Activated CD4-positive, alpha-beta T cell treated with anti-CD3 and anti-CD28 coated beads for 36 hours (primary cell): ENCODE measurements at regions not wholly inside any gene's neighbourhood (a gene's known extent, or its start where the extent isn't known, plus 50 kb on each side); places are given as distances from the start of the nearest gene placed in this dataset.

Source experiments
- ATAC-seq: fragments of 200-7000 bp; cut with Tn5 transposase; one replicate; pipeline ENCODE4 v1.10.0; 2021; ENCODE audit warnings: mild to moderate bottlenecking, moderate library complexity
- CTCF ChIA-PET: fragments of 350-600 bp; sonication (Branson Sonifier 250); formaldehyde crosslinking; loops from one replicate; lab custom pipeline; 2021; ENCODE audit warnings: antibody characterized with exemption; lab: Charles Lee
- POLR2A ChIA-PET: fragments of 350-600 bp; sonication (Branson Sonifier 250); formaldehyde crosslinking; loops from one replicate; lab custom pipeline; 2021; ENCODE audit warnings: antibody characterized with exemption, inconsistent platforms; lab: Charles Lee
- DNase-seq: peaks from one replicate; pipeline ENCODE4 v3.0.0-alpha.2; 2020
- H3K27ac Mint-ChIP-seq: one replicate; pipeline ENCODE4 v1.8.0; 2021; ENCODE audit warnings: mixed read lengths
- H3K27me3 Mint-ChIP-seq: one replicate; pipeline ENCODE4 v1.8.0; 2021; ENCODE audit warnings: mixed read lengths
- H3K36me3 Mint-ChIP-seq: one replicate; pipeline ENCODE4 v1.8.0; 2021; ENCODE audit warnings: low read depth, mixed read lengths
- H3K4me1 Mint-ChIP-seq: one replicate; pipeline ENCODE4 v1.8.0; 2021; ENCODE audit warnings: mixed read lengths
- H3K4me3 Mint-ChIP-seq: one replicate; pipeline ENCODE4 v1.8.0; 2021; ENCODE audit warnings: mild to moderate bottlenecking, moderate library complexity, mixed read lengths
- H3K9me3 Mint-ChIP-seq: one replicate; pipeline ENCODE4 v1.8.0; 2021; ENCODE audit warnings: low read depth, mixed read lengths
- intact Hi-C, 2 experiments: fragments of 100-400 bp; cut with DNase I in 1 of 2; cut with micrococcal nuclease in 1 of 2; formaldehyde crosslinking; loops; one replicate each; pipeline versions ENCODE4 v1.14.2 to v1.15.1; 2022 to 2024; cut with DNase I, micrococcal nuclease

- CTCF ChIA-PET, result no interaction called here
- no peak overlapping the region for H3K27ac Mint-ChIP-seq
- DNase-seq (no peak), ATAC-seq (no peak)
- intact Hi-C loops, result no loop called here
- H3K36me3 Mint-ChIP-seq, result no peaks in the 10 kb centered on the region
- H3K27me3 Mint-ChIP-seq, result no peaks in the 10 kb centered on the region
- POLR2A ChIA-PET, result no interaction called here
- H3K9me3 Mint-ChIP-seq, result peaks cover 2% of the 10 kb centered on the region
- H3K4me3 Mint-ChIP-seq, result no peak overlapping the region
- H3K4me1 Mint-ChIP-seq, result no peaks in the 10 kb centered on the region
Observed at GRCh38 chr5:118723021-118723338, 265.4 kb downstream of the DTWD2 start.

GRCh38 chr5:118722122-118723020, 266.0 kb downstream of the DTWD2 start:
- intact Hi-C loops, result no loop called here
- POLR2A ChIA-PET, result no interaction called here
- Mint-ChIP-seq H3K36me3 (no peaks in the 10 kb centered on the region), H3K9me3 (peaks cover 2% of the 10 kb centered on the region), H3K4me3 (no peak overlapping the region), H3K4me1 (no peaks in the 10 kb centered on the region), H3K27me3 (no peaks in the 10 kb centered on the region), H3K27ac (no peak overlapping the region)
- CTCF ChIA-PET, result interaction anchor here (0.6 kb wide), 1 partner anchor 1702 kb away, joined by 3 read pairs; no protein-coding TSS in a partner anchor
- DNase-seq (no peak), ATAC-seq (no peak)

- Mint-ChIP-seq H3K27me3 (no peaks in the 10 kb centered on the region), H3K36me3 (no peaks in the 10 kb centered on the region), H3K9me3 (peaks cover 17% of the 10 kb centered on the region), H3K27ac (no peak overlapping the region), H3K4me1 (no peaks in the 10 kb centered on the region), H3K4me3 (no peak overlapping the region)
- CTCF ChIA-PET, result no interaction called here
- DNase-seq (no peak), ATAC-seq (no peak)
- POLR2A ChIA-PET, result no interaction called here
- intact Hi-C loops, result no loop called here
Observed at GRCh38 chr5:118711727-118712126, 276.6 kb downstream of the DTWD2 start.

- intact Hi-C loops, result no loop called here
- no peaks in the 10 kb centered on the region for H3K4me1 Mint-ChIP-seq
- DNase-seq (no peak), ATAC-seq (no peak)
- peaks cover 28% of the 10 kb centered on the region for H3K9me3 Mint-ChIP-seq
- ChIA-PET CTCF (interaction anchor here (0.7 kb wide), 1 partner anchor 1252 kb away, joined by 3 read pairs; no protein-coding TSS in a partner anchor), POLR2A (no interaction called here)
- H3K27me3 Mint-ChIP-seq, result no peaks in the 10 kb centered on the region
- H3K4me3 Mint-ChIP-seq, result no peak overlapping the region
- no peak overlapping the region for H3K27ac Mint-ChIP-seq
- peaks cover 5% of the 10 kb centered on the region for H3K36me3 Mint-ChIP-seq
Observed at GRCh38 chr5:118705959-118706667, 282.2 kb downstream of the DTWD2 start.

GRCh38 chr5:118703241-118703640, 285.1 kb downstream of the DTWD2 start:
- no peaks in the 10 kb centered on the region for H3K27me3 Mint-ChIP-seq
- POLR2A ChIA-PET, result interaction anchor here (0.7 kb wide), 1 partner anchor 115 kb away, joined by 4 read pairs; no protein-coding TSS in a partner anchor
- ATAC-seq (no peak), DNase-seq (no peak)
- CTCF ChIA-PET, result no interaction called here
- H3K9me3 Mint-ChIP-seq, result peaks cover 24% of the 10 kb centered on the region
- no peak overlapping the region for H3K27ac Mint-ChIP-seq
- H3K4me1 Mint-ChIP-seq, result no peaks in the 10 kb centered on the region
- intact Hi-C loops, result no loop called here
- no peak overlapping the region for H3K4me3 Mint-ChIP-seq
- H3K36me3 Mint-ChIP-seq, result peaks cover 5% of the 10 kb centered on the region

- Mint-ChIP-seq H3K27me3 (no peaks in the 10 kb centered on the region), H3K9me3 (peaks cover 24% of the 10 kb centered on the region), H3K4me1 (no peaks in the 10 kb centered on the region), H3K36me3 (peaks cover 5% of the 10 kb centered on the region), H3K27ac (no peak overlapping the region), H3K4me3 (no peak overlapping the region)
- POLR2A ChIA-PET, result no interaction called here
- DNase-seq (no peak), ATAC-seq (no peak)
- intact Hi-C loops, result no loop called here
- CTCF ChIA-PET, result no interaction called here
Observed at GRCh38 chr5:118701791-118702190, 286.6 kb downstream of the DTWD2 start.

- no peaks in the 10 kb centered on the region for H3K4me1 Mint-ChIP-seq
- H3K4me3 Mint-ChIP-seq, result no peak overlapping the region
- peaks cover 5% of the 10 kb centered on the region for H3K36me3 Mint-ChIP-seq
- POLR2A ChIA-PET, result no interaction called here
- CTCF ChIA-PET, result interaction anchor here (0.6 kb wide), 1 partner anchor 47 kb away, joined by 3 read pairs; no protein-coding TSS in a partner anchor
- ATAC-seq (no peak), DNase-seq (no peak)
- intact Hi-C loops, result no loop called here
- H3K27me3 Mint-ChIP-seq, result no peaks in the 10 kb centered on the region
- no peak overlapping the region for H3K27ac Mint-ChIP-seq
- peaks cover 22% of the 10 kb centered on the region for H3K9me3 Mint-ChIP-seq
Observed at GRCh38 chr5:118700510-118700909, 287.8 kb downstream of the DTWD2 start.

GRCh38 chr5:118698774-118699173, 289.6 kb downstream of the DTWD2 start:
- CTCF ChIA-PET, result no interaction called here

GRCh38 chr5:118696076-118696475, 292.3 kb downstream of the DTWD2 start:
- no peak for DNase-seq
- Mint-ChIP-seq H3K9me3 (no peaks in the 10 kb centered on the region), H3K4me3 (no peak overlapping the region), H3K27me3 (no peaks in the 10 kb centered on the region), H3K4me1 (no peaks in the 10 kb centered on the region), H3K36me3 (no peaks in the 10 kb centered on the region), H3K27ac (no peak overlapping the region)
- ATAC-seq, result no peak
- ChIA-PET CTCF (no interaction called here), POLR2A (no interaction called here)
- intact Hi-C loops, result no loop called here

More at GRCh38 chr5:118698774-118699173, 289.6 kb downstream of the DTWD2 start:
- no peak overlapping the region for H3K27ac Mint-ChIP-seq
- POLR2A ChIA-PET, result no interaction called here
- H3K36me3 Mint-ChIP-seq, result peaks cover 3% of the 10 kb centered on the region
- H3K4me3 Mint-ChIP-seq, result no peak overlapping the region
- no peaks in the 10 kb centered on the region for H3K27me3 Mint-ChIP-seq
- peaks cover 15% of the 10 kb centered on the region for H3K9me3 Mint-ChIP-seq
- ATAC-seq (no peak), DNase-seq (no peak)
- intact Hi-C loops, result no loop called here
- no peaks in the 10 kb centered on the region for H3K4me1 Mint-ChIP-seq

GRCh38 chr5:118692811-118693342, 295.5 kb downstream of the DTWD2 start:
- Mint-ChIP-seq H3K36me3 (no peaks in the 10 kb centered on the region), H3K27ac (no peak overlapping the region), H3K9me3 (no peaks in the 10 kb centered on the region), H3K4me3 (no peak overlapping the region), H3K27me3 (no peaks in the 10 kb centered on the region), H3K4me1 (no peaks in the 10 kb centered on the region)
- POLR2A ChIA-PET, result interaction anchor here (0.6 kb wide), 1 partner anchor 251 kb away, joined by 3 read pairs; no protein-coding TSS in a partner anchor
- ATAC-seq (no peak), DNase-seq (no peak)
- intact Hi-C loops, result no loop called here
- CTCF ChIA-PET, result no interaction called here

- Mint-ChIP-seq H3K27ac (no peak overlapping the region), H3K4me3 (no peak overlapping the region), H3K9me3 (no peaks in the 10 kb centered on the region), H3K36me3 (no peaks in the 10 kb centered on the region), H3K27me3 (no peaks in the 10 kb centered on the region), H3K4me1 (no peaks in the 10 kb centered on the region)
- intact Hi-C loops, result no loop called here
- CTCF ChIA-PET, result no interaction called here
- ATAC-seq, result no peak
- no peak for DNase-seq
- POLR2A ChIA-PET, result no interaction called here
Observed at GRCh38 chr5:118687661-118688621, 300.4 kb downstream of the DTWD2 start.
